Chondrocyte (in vitro differentiated cells): ENCODE measurements at regions not wholly inside any gene's neighbourhood (a gene's known extent, or its start where the extent isn't known, plus 50 kb on each side); places are given as distances from the start of the nearest gene placed in this dataset.

Experiments
- DNase-seq: peaks from one replicate; pipeline ENCODE4 v3.0.0; 2021; ENCODE audit warnings: mixed read lengths, low spot score
- H3K27ac Mint-ChIP-seq: one replicate; pipeline ENCODE4 v1.8.0; 2021; ENCODE audit warnings: mild to moderate bottlenecking, moderate library complexity, mixed read lengths; ENCODE audit not compliant: unreplicated experiment
- H3K27me3 Mint-ChIP-seq: 2 replicates; pipeline ENCODE4 v1.8.0; 2021; ENCODE audit warnings: low read depth, mixed read lengths
- H3K36me3 Mint-ChIP-seq: 2 replicates; pipeline ENCODE4 v1.8.0; 2021; ENCODE audit warnings: low read depth, mixed read lengths
- H3K4me1 Mint-ChIP-seq: 2 replicates; pipeline ENCODE4 v1.8.0; 2021; ENCODE audit warnings: low read depth, mild to moderate bottlenecking, mixed read lengths
- H3K4me3 Mint-ChIP-seq: one replicate; pipeline ENCODE4 v1.8.0; 2021; ENCODE audit warnings: mild to moderate bottlenecking, moderate library complexity, mixed read lengths; ENCODE audit not compliant: unreplicated experiment
- H3K9me3 Mint-ChIP-seq: 2 replicates; pipeline ENCODE4 v1.8.0; 2021; ENCODE audit warnings: low read depth, mixed read lengths
- TF ChIP-seq, protein P1 (sequence below): fragments of 200-600 bp; sonication (generic); IDR thresholded peaks from 2 replicates; pipeline ENCODE4 v1.5.0; 2021; ENCODE audit warnings: antibody characterized with exemption, mild to moderate bottlenecking, moderate library complexity

DNA sequence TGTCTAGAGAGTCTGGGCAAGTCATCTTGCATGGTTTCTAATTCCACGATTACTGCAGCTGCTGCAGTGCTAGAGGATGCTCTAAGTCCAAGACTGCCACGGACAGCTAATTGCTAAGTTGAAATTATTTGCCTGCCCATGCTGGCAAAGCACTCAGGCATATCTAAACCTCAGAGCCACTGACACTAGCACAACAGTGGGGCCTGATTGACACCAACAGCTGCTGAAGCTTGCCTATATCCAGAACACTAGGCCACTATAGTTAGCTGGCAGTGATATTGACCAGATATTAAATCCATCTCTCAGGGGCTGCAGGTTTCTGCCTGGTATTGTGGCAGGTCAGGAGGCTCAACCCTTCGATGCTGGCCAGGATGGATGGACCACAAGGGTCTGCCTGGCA, 103.9 kb downstream of the DCAF12L1 start:
- TF ChIP-seq, protein P1, sequence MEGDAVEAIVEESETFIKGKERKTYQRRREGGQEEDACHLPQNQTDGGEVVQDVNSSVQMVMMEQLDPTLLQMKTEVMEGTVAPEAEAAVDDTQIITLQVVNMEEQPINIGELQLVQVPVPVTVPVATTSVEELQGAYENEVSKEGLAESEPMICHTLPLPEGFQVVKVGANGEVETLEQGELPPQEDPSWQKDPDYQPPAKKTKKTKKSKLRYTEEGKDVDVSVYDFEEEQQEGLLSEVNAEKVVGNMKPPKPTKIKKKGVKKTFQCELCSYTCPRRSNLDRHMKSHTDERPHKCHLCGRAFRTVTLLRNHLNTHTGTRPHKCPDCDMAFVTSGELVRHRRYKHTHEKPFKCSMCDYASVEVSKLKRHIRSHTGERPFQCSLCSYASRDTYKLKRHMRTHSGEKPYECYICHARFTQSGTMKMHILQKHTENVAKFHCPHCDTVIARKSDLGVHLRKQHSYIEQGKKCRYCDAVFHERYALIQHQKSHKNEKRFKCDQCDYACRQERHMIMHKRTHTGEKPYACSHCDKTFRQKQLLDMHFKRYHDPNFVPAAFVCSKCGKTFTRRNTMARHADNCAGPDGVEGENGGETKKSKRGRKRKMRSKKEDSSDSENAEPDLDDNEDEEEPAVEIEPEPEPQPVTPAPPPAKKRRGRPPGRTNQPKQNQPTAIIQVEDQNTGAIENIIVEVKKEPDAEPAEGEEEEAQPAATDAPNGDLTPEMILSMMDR, result no peak
- no peaks in the 10 kb centered on the region for H3K4me1 Mint-ChIP-seq
- no peak overlapping the region for H3K27ac Mint-ChIP-seq
- H3K9me3 Mint-ChIP-seq, result peaks cover 38% of the 10 kb centered on the region
- DNase-seq, result no peak
- H3K4me3 Mint-ChIP-seq, result no peak overlapping the region
- H3K36me3 Mint-ChIP-seq, result no peaks in the 10 kb centered on the region
- no peaks in the 10 kb centered on the region for H3K27me3 Mint-ChIP-seq
